ENCODE measurements at regions not wholly inside any gene's neighbourhood (a gene's known extent, or its start where the extent isn't known, plus 50 kb on each side); places are given as distances from the start of the nearest gene placed in this dataset.

- no peak for TF ChIP-seq POLR2A (IDR thresholded peaks at IDR 0.05; ENCODE audit: low read depth)
- TF ChIP-seq CTCF (IDR thresholded peaks at IDR 0.05): no peak
- no peak for TF ChIP-seq POLR2AphosphoS5 (IDR thresholded peaks at IDR 0.05)
- TF ChIP-seq EP300 (IDR thresholded peaks at IDR 0.05): no peak
- Histone ChIP-seq H3K4me1 (no peaks in the 10 kb centered on the region), H3K27ac (replicated peaks in 1 of 4) (no peak overlapping the region), H3K4me3 (no peak overlapping the region), H3K9me3 (peaks cover 0 to 18% (median 0%) of the 10 kb centered on the region in 4 donors), H3K36me3 (no peaks in the 10 kb centered on the region), H3K27me3 (no peaks in the 10 kb centered on the region)
- intact Hi-C loops (cut with DNase I): no loop called here
- 43% methylated on average over 2 of the region's 2 CpGs for WGBS
- no peak for DNase-seq (ENCODE audit: extremely low spot score)
Observed at GRCh38 chrX:22481436-22481835, 208.7 kb downstream of the CBLL2 start.

GRCh38 chrX:22486296-22486695 is 213.6 kb downstream of the CBLL2 start:
- Histone ChIP-seq H3K4me1 (no peaks in the 10 kb centered on the region), H3K9me3 (no peaks in the 10 kb centered on the region), H3K27ac (replicated peaks in 1 of 4) (no peak overlapping the region), H3K4me3 (no peak overlapping the region), H3K36me3 (no peaks in the 10 kb centered on the region), H3K27me3 (no peaks in the 10 kb centered on the region)
- no peak for DNase-seq (ENCODE audit: extremely low spot score)
- TF ChIP-seq CTCF (IDR thresholded peaks at IDR 0.05) (no peak), EP300 (IDR thresholded peaks at IDR 0.05) (no peak), POLR2A (IDR thresholded peaks at IDR 0.05; ENCODE audit: low read depth) (no peak), POLR2AphosphoS5 (IDR thresholded peaks at IDR 0.05) (no peak)
- intact Hi-C loops (cut with DNase I): no loop called here
- WGBS: 66% methylated on average over 6 of the region's 6 CpGs

GRCh38 chrX:22516893-22517292 is 244.2 kb downstream of the CBLL2 start:
- Histone ChIP-seq H3K4me1 (no peaks in the 10 kb centered on the region), H3K27ac (replicated peaks in 1 of 4) (no peak overlapping the region), H3K27me3 (no peaks in the 10 kb centered on the region), H3K4me3 (no peak overlapping the region), H3K36me3 (no peaks in the 10 kb centered on the region), H3K9me3 (no peaks in the 10 kb centered on the region)
- no peak for TF ChIP-seq POLR2A (IDR thresholded peaks at IDR 0.05; ENCODE audit: low read depth)
- no peak for TF ChIP-seq POLR2AphosphoS5 (IDR thresholded peaks at IDR 0.05)
- no peak for TF ChIP-seq EP300 (IDR thresholded peaks at IDR 0.05)
- intact Hi-C loops (cut with DNase I): no loop called here
- no peak for DNase-seq (ENCODE audit: extremely low spot score)
- 26% methylated on average over 5 of the region's 5 CpGs for WGBS

- Histone ChIP-seq H3K27ac (replicated peaks in 1 of 4) (no peak overlapping the region), H3K36me3 (no peaks in the 10 kb centered on the region), H3K4me1 (no peaks in the 10 kb centered on the region), H3K27me3 (no peaks in the 10 kb centered on the region), H3K9me3 (peaks cover 0 to 4% (median 0%) of the 10 kb centered on the region in 4 donors), H3K4me3 (no peak overlapping the region)
- no peak for TF ChIP-seq EP300 (IDR thresholded peaks at IDR 0.05)
- WGBS: 74% methylated on average over 5 of the region's 5 CpGs
- intact Hi-C loops (cut with DNase I): no loop called here
- DNase-seq (ENCODE audit: extremely low spot score): no peak
Observed at GRCh38 chrX:22520128-22520828, 247.6 kb downstream of the CBLL2 start.

- intact Hi-C loops (cut with DNase I): no loop called here
- Histone ChIP-seq H3K9me3 (peaks cover 0 to 4% (median 0%) of the 10 kb centered on the region in 4 donors), H3K27me3 (no peaks in the 10 kb centered on the region), H3K4me3 (no peak overlapping the region), H3K27ac (replicated peaks in 1 of 4) (no peak overlapping the region), H3K36me3 (no peaks in the 10 kb centered on the region), H3K4me1 (no peaks in the 10 kb centered on the region)
- no peak for DNase-seq (ENCODE audit: extremely low spot score)
- TF ChIP-seq POLR2A (IDR thresholded peaks at IDR 0.05; ENCODE audit: low read depth) (no peak), CTCF (IDR thresholded peaks at IDR 0.05) (no peak)
- 83% methylated on average over 3 of the region's 3 CpGs for WGBS
Observed at GRCh38 chrX:22526339-22526738, 253.6 kb downstream of the CBLL2 start.

GRCh38 chrX:22527302-22527701 is 254.6 kb downstream of the CBLL2 start:
- H3K9me3 ChIP-seq: peaks cover 0 to 4% (median 0%) of the 10 kb centered on the region in 4 donors
- no peak overlapping the region for H3K27ac ChIP-seq (replicated peaks in 1 of 4)
- TF ChIP-seq POLR2AphosphoS5 (IDR thresholded peaks at IDR 0.05) (no peak), CTCF (IDR thresholded peaks at IDR 0.05) (no peak), EP300 (IDR thresholded peaks at IDR 0.05) (no peak), POLR2A (IDR thresholded peaks at IDR 0.05; ENCODE audit: low read depth) (no peak)
- intact Hi-C loops (cut with DNase I): no loop called here
- DNase-seq (ENCODE audit: extremely low spot score): no peak
- H3K4me1 ChIP-seq: no peaks in the 10 kb centered on the region
- no peaks in the 10 kb centered on the region for H3K36me3 ChIP-seq
- no peak overlapping the region for H3K4me3 ChIP-seq
- 32% methylated on average over 1 of the region's 1 CpG for WGBS
- no peaks in the 10 kb centered on the region for H3K27me3 ChIP-seq

Data from esophagus muscularis mucosa (tissue), 4 donors.